B cell (primary cell): ENCODE measurements at regions not wholly inside any gene's neighbourhood (a gene's known extent, or its start where the extent isn't known, plus 50 kb on each side); places are given as distances from the start of the nearest gene placed in this dataset.
"Not testable (repeated sequence)": the region's sequence is repeated elsewhere in the genome, so short reads cannot be mapped to it uniquely, and the experiment has no call there.

ENCODE experiments used
- ATAC-seq: fragments of 200-7000 bp; cut with Tn5 transposase; one replicate; pipeline ENCODE4 v1.10.0; 2021; ENCODE audit warnings: low read depth, mild to moderate bottlenecking, moderate number of reproducible peaks, moderate library complexity
- CTCF ChIA-PET: fragments of 350-600 bp; sonication (Branson Sonifier 250); formaldehyde crosslinking; loops from one replicate; lab custom pipeline; 2021; ENCODE audit warnings: antibody characterized with exemption, inconsistent platforms; lab: Charles Lee
- POLR2A ChIA-PET: fragments of 350-600 bp; sonication (Branson Sonifier 250); formaldehyde crosslinking; loops from one replicate; lab custom pipeline; 2021; ENCODE audit warnings: antibody characterized with exemption; lab: Charles Lee
- DNase-seq: peaks from one replicate; pipeline ENCODE4 v3.0.0; 2013
- H2AFZ ChIP-seq: 2 replicates; pipeline ENCODE4 v1.6.1; 2012; ENCODE audit warnings: mild to moderate bottlenecking, low read depth, low read length; ENCODE audit not compliant: insufficient read depth, poor library complexity, severe bottlenecking
- H3K27ac ChIP-seq, 2 donors: 1 replicate in 1 of 2; 2 replicates in 1 of 2; pipeline ENCODE4 v1.5.1; 2012 to 2013; ENCODE audit warnings: low read length in 2 of 2, mild to moderate bottlenecking in 2 of 2, moderate library complexity in 1 of 2
- H3K27me3 ChIP-seq, 4 experiments: fragments of 200-600 bp in 1 of 4; sonication (generic) in 1 of 4; replicated peaks in 1 of 4; 1 replicate in 2 of 4; 2 replicates in 2 of 4; pipeline versions ENCODE4 v1.6.1 to v1.7.0; 2013 to 2016; ENCODE audit warnings: low read length in 3 of 4, mild to moderate bottlenecking in 2 of 4, mixed read lengths in 1 of 4, moderate library complexity in 1 of 4; ENCODE audit not compliant: insufficient read depth in 4 of 4, control insufficient read depth in 3 of 4; ENCODE audit errors: control extremely low read depth in 1 of 4
- H3K36me3 ChIP-seq, 2 experiments: replicated peaks in 1 of 2; 1 replicate in 1 of 2; 2 replicates in 1 of 2; pipeline versions ENCODE4 v1.6.1 to v1.7.1; 2013; ENCODE audit warnings: low read length in 1 of 2; ENCODE audit not compliant: insufficient read depth in 2 of 2, control insufficient read depth in 1 of 2; ENCODE audit errors: control extremely low read depth in 1 of 2, extremely low read depth in 1 of 2
- H3K4me1 ChIP-seq, 2 donors: fragments of 200-600 bp in 1 of 2; sonication (generic) in 1 of 2; 1 replicate in 1 of 2; 2 replicates in 1 of 2; pipeline versions ENCODE4 v1.5.1 to v1.6.1; 2013 to 2017; ENCODE audit warnings: low read length in 2 of 2; ENCODE audit not compliant: control insufficient read depth in 2 of 2, insufficient read depth in 2 of 2
- H3K4me2 ChIP-seq: replicated peaks from 2 replicates; pipeline ENCODE3; 2012; ENCODE audit warnings: mild to moderate bottlenecking, low read depth, low read length; ENCODE audit not compliant: poor library complexity, severe bottlenecking
- H3K4me3 ChIP-seq, 5 experiments: fragments of 200-600 bp in 1 of 5; sonication (generic) in 1 of 5; 1 replicate in 3 of 5; 2 replicates in 2 of 5; pipeline versions ENCODE4 v1.5.1 to v1.7.0; 2011 to 2016; ENCODE audit warnings: low read length in 4 of 5, mild to moderate bottlenecking in 4 of 5, low read depth in 2 of 5, control low read depth in 1 of 5, moderate library complexity in 1 of 5; ENCODE audit not compliant: insufficient read depth in 1 of 5; ENCODE audit errors: control extremely low read depth in 1 of 5, extremely low read depth in 1 of 5
- H3K79me2 ChIP-seq: fragments of 200-600 bp; sonication (generic); one replicate; pipeline ENCODE4 v1.6.0; 2016; ENCODE audit warnings: low read length; ENCODE audit not compliant: control insufficient read depth, insufficient read depth
- H3K9ac ChIP-seq: fragments of 200-600 bp; sonication (generic); 2 replicates; pipeline ENCODE4 v1.6.1; 2017; ENCODE audit warnings: mild to moderate bottlenecking, low read length, moderate library complexity
- H3K9me3 ChIP-seq, 3 donors: one replicate each; pipeline versions ENCODE4 v1.6.1 to v1.7.1; 2013; ENCODE audit warnings: low read length in 2 of 3; ENCODE audit not compliant: control insufficient read depth in 2 of 3, insufficient read depth in 1 of 3; ENCODE audit errors: control extremely low read depth in 1 of 3
- H4K20me1 ChIP-seq: 2 replicates; pipeline ENCODE4 v1.6.0; 2012; ENCODE audit warnings: mild to moderate bottlenecking, low read length; ENCODE audit not compliant: insufficient read depth, control insufficient read depth, poor library complexity, severe bottlenecking
- H3K27ac Mint-ChIP-seq: one replicate; pipeline ENCODE4 v1.8.0; 2021; ENCODE audit warnings: mixed read lengths
- H3K27me3 Mint-ChIP-seq: one replicate; pipeline ENCODE4 v1.8.0; 2021; ENCODE audit warnings: mixed read lengths
- H3K4me1 Mint-ChIP-seq: one replicate; pipeline ENCODE4 v1.8.0; 2021; ENCODE audit warnings: mixed read lengths
- H3K4me3 Mint-ChIP-seq: one replicate; pipeline ENCODE4 v1.8.0; 2021; ENCODE audit warnings: mixed read lengths
- H3K9me3 Mint-ChIP-seq: one replicate; pipeline ENCODE4 v1.8.0; 2022; ENCODE audit warnings: mixed read lengths; ENCODE audit not compliant: insufficient read depth
- CTCF ChIP-seq: fragments of 200-600 bp; IDR thresholded peaks from one replicate; pipeline ENCODE4 v1.8.0; 2022; ENCODE audit warnings: antibody characterized with exemption, mild to moderate bottlenecking
- EZH2 ChIP-seq: IDR thresholded peaks from 2 replicates; pipeline ENCODE4 v1.6.1; 2012; ENCODE audit warnings: borderline replicate concordance, low read depth, mild to moderate bottlenecking, moderate library complexity, low read length; ENCODE audit not compliant: insufficient read depth, poor library complexity, severe bottlenecking
- WGBS: methylation state at CpG from one replicate; pipeline ENCODE4 v1.1.5; 2013; ENCODE audit warnings: missing lambda C conversion rate; ENCODE audit not compliant: insufficient coverage; 5-methylcytosine and 5-hydroxymethylcytosine counted together
- intact Hi-C: fragments of 100-400 bp; cut with micrococcal nuclease; formaldehyde crosslinking; loops from one replicate; pipeline ENCODE4 v1.10.0; 2022

DNA sequence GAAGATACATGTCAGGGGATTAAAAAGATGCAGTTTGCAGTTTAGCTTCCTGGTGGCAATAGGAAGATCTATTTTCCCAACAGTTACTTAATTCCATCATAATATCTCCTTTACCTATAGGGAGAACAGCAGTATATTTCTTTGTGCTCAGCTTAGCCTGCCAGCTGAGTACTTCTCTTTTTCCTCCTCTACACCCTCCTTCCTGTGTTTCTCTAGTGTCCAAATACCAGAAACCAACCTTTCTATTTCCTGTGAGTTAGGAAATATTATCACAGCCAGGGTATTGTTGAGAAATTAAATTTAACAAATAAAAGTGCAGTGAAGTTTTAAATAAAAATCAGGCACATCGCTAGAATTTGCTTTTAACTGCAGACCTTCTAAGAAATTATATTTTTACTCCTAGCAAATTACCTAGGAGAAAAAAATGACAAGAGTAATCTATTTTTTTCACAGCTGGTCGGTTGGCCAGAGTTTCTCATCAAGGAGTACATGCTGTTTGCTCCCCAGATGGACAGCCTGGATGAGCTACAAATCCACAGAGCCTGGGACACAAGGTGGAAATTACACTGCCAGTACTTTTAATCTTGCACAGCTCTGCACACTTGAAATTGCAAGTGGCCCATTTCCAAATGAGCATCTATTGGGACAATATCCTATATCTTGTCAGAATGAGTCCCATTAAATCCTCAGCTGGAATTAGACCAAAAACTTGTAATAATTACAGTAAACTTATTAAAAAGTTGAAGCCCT is 185.2 kb upstream of the CFAP20DC start:
- no peak for TF ChIP-seq EZH2
- no peak for TF ChIP-seq CTCF
- H2AFZ ChIP-seq, result no peak overlapping the region
- H3K36me3 ChIP-seq, result no peaks in the 10 kb centered on the region
- ATAC-seq, result no peak
- H3K9me3 Mint-ChIP-seq, result peaks cover 9% of the 10 kb centered on the region
- H3K79me2 ChIP-seq, result no peaks in the 10 kb centered on the region
- peaks cover 9% of the 10 kb centered on the region for H3K4me1 Mint-ChIP-seq
- no peak for DNase-seq
- H3K4me1 ChIP-seq, result peaks cover 0 to 6% of the 10 kb centered on the region in 2 donors
- H3K27me3 Mint-ChIP-seq, result no peaks in the 10 kb centered on the region
- H3K27ac Mint-ChIP-seq, result no peak overlapping the region
- ChIA-PET POLR2A (no interaction called here), CTCF (interaction anchor here (0.6 kb wide), 1 partner anchor 22 kb away, joined by 3 read pairs; no protein-coding TSS in a partner anchor)
- intact Hi-C loops, result no loop called here
- H3K9me3 ChIP-seq, result peaks cover 0 to 8% (median 8%) of the 10 kb centered on the region in 3 donors
- H3K27ac ChIP-seq, result no peak overlapping the region
- no peak overlapping the region for H3K4me3 Mint-ChIP-seq
- H3K4me3 ChIP-seq, result no peak overlapping the region
- 63% methylated on average over 1 of the region's 2 CpGs for WGBS
- no peak overlapping the region for H3K4me2 ChIP-seq
- H4K20me1 ChIP-seq, result no peaks in the 10 kb centered on the region
- H3K27me3 ChIP-seq, result no peaks in the 10 kb centered on the region
- H3K9ac ChIP-seq, result no peak overlapping the region

DNA sequence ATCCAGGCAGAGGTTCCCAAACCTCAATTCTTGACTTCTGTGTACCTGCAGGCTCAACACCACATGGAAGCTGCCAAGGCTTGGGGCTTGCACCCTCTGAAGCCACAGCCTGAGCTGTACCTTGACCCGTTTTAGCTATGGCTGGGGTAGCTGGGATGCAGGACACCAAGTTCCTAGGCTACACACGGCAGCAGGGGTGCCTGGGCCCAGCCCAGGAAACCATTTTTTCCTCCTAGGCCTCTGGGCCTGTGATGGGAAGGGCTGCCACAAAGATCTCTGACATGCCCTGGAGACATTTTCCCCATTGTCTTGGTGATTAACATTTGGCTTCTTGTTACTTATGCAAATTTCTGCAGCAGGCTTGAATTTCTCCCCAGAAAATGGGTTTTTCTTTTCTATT is 180.6 kb upstream of the CFAP20DC start:
- H3K4me1 ChIP-seq, intact Hi-C loops, H3K27me3 ChIP-seq, H3K4me3 ChIP-seq, H4K20me1 ChIP-seq, H3K36me3 ChIP-seq, H3K27me3 Mint-ChIP-seq, H3K4me2 ChIP-seq, H3K4me1 Mint-ChIP-seq, DNase-seq, CTCF ChIA-PET, ATAC-seq, H3K4me3 Mint-ChIP-seq, POLR2A ChIA-PET, H3K27ac ChIP-seq, H2AFZ ChIP-seq, H3K79me2 ChIP-seq, H3K27ac Mint-ChIP-seq, H3K9me3 Mint-ChIP-seq, H3K9ac ChIP-seq: not testable (repeated sequence)
- H3K9me3 ChIP-seq, result peaks cover 0 to 18% (median 12%) of the 10 kb centered on the region in 3 donors
- WGBS, result 69% methylated on average over 2 of the region's 2 CpGs
